A549 (cell line): ENCODE measurements at regions not wholly inside any gene's neighbourhood (a gene's known extent, or its start where the extent isn't known, plus 50 kb on each side); places are given as distances from the start of the nearest gene placed in this dataset.

Experiments
- ATAC-seq, 2 experiments: fragments of 200-7000 bp in 1 of 2; fragments of >200 bp in 1 of 2; cut with Nextera tagmentation in 1 of 2; cut with Tn5 transposase in 1 of 2; 3 replicates each; pipeline versions ENCODE4 v1.8.0 to v1.9.1; 2018 to 2020; ENCODE audit warnings: mild to moderate bottlenecking in 1 of 2, moderate library complexity in 1 of 2
- CTCF ChIA-PET: fragments of 300-600 bp; sonication (Branson Sonifier 250); formaldehyde crosslinking; extraction: SDS; loops from one replicate; lab custom pipeline; 2021; ENCODE audit warnings: antibody characterized with exemption, inconsistent platforms; lab: Yijun Ruan, JAX
- POLR2A ChIA-PET: fragments of 350-600 bp; formaldehyde crosslinking; extraction: SDS; loops from one replicate; lab custom pipeline; 2021; ENCODE audit warnings: antibody characterized with exemption, inconsistent platforms; lab: Yijun Ruan, JAX
- DNase-seq, 2 experiments: peaks; one replicate each; pipeline versions ENCODE4 v3.0.0 to v3.0.0-alpha.2; 2011 to 2016; ENCODE audit warnings: low read depth in 1 of 2, low spot score in 1 of 2
- FAIRE-seq: peaks from 2 replicates; lab custom pipeline; 2011; peaks lifted over from hg19 to GRCh38; lab: Jason Lieb, UNC
- H3K27ac ChIP-seq, 2 experiments: fragments of >200 bp; sonication (Bioruptor Twin); formaldehyde crosslinking; 3 replicates each; pipeline ENCODE4 v1.5.1; 2016 to 2017
- H3K4me1 ChIP-seq: fragments of >200 bp; sonication (Bioruptor Twin); formaldehyde crosslinking; 3 replicates; pipeline ENCODE4 v1.6.1; 2016
- H3K4me2 ChIP-seq: fragments of >200 bp; sonication (Bioruptor Twin); formaldehyde crosslinking; 3 replicates; pipeline ENCODE4 v1.6.1; 2016
- H3K4me3 ChIP-seq: fragments of >200 bp; sonication (Bioruptor Twin); formaldehyde crosslinking; 3 replicates; pipeline ENCODE4 v1.5.1; 2016
- H3K9me3 ChIP-seq: fragments of >200 bp; sonication (Bioruptor Twin); formaldehyde crosslinking; 3 replicates; pipeline ENCODE4 v1.6.1; 2016
- ATOH8 ChIP-seq: fragments of 250-450 bp; sonication (Bioruptor Pico); IDR thresholded peaks from 2 replicates; pipeline ENCODE4 v1.5.0; 2020; ENCODE audit warnings: low read depth, mild to moderate bottlenecking, moderate library complexity
- CBX2 ChIP-seq: fragments of 200-600 bp; sonication (generic); IDR thresholded peaks from 2 replicates; pipeline ENCODE4 v1.6.1; 2016; ENCODE audit warnings: low read depth, mild to moderate bottlenecking, borderline replicate concordance
- CEBPB ChIP-seq, 2 experiments: fragments of >200 bp in 1 of 2; sonication (Bioruptor Twin) in 1 of 2; formaldehyde crosslinking in 1 of 2; IDR thresholded peaks; 2 replicates each; pipeline ENCODE4 v1.6.1; 2012 to 2016
- CHD2 ChIP-seq: fragments of 150-350 bp; IDR thresholded peaks from 2 replicates; pipeline ENCODE4 v1.6.1; 2014; ENCODE audit warnings: low read length; ENCODE audit not compliant: partially characterized antibody
- E2F6 ChIP-seq: IDR thresholded peaks from 2 replicates; pipeline ENCODE4 v1.6.1; 2012; ENCODE audit warnings: low read depth, borderline replicate concordance
- ELK1 ChIP-seq: fragments of 150-350 bp; IDR thresholded peaks from 2 replicates; pipeline ENCODE4 v1.6.1; 2014; ENCODE audit warnings: low read depth, mild to moderate bottlenecking, low read length
- FOSL2 ChIP-seq, 2 experiments: fragments of 450-650 bp in 1 of 2; fragments of >200 bp in 1 of 2; sonication (Bioruptor Twin) in 1 of 2; formaldehyde crosslinking; IDR thresholded peaks; 2 replicates each; pipeline versions ENCODE4 v1.5.0 to v1.6.1; 2016 to 2020; ENCODE audit warnings: mild to moderate bottlenecking in 1 of 2, moderate library complexity in 1 of 2
- FOXS1 ChIP-seq: fragments of 250-450 bp; sonication (Bioruptor Pico); IDR thresholded peaks from 2 replicates; pipeline ENCODE4 v1.5.0; 2020; ENCODE audit warnings: mild to moderate bottlenecking, moderate library complexity
- HES2 ChIP-seq: fragments of >200 bp; sonication (Bioruptor Twin); formaldehyde crosslinking; IDR thresholded peaks from 2 replicates; pipeline ENCODE4 v1.6.1; 2016
- HEYL ChIP-seq: fragments of 250-450 bp; sonication (Bioruptor Pico); IDR thresholded peaks from 2 replicates; pipeline ENCODE4 v1.8.0; 2021; ENCODE audit warnings: mild to moderate bottlenecking, moderate library complexity
- HMGXB4 ChIP-seq: fragments of 250-450 bp; sonication (Bioruptor Pico); IDR thresholded peaks from 2 replicates; pipeline ENCODE4 v1.5.0; 2021; ENCODE audit warnings: mild to moderate bottlenecking, moderate library complexity, borderline replicate concordance
- HOXA7 ChIP-seq: fragments of 250-450 bp; sonication (Bioruptor Pico); IDR thresholded peaks from 2 replicates; pipeline ENCODE4 v1.5.0; 2020; ENCODE audit warnings: mild to moderate bottlenecking, moderate library complexity
- MAFK ChIP-seq: fragments of 450-650 bp; IDR thresholded peaks from 2 replicates; pipeline ENCODE4 v1.6.1; 2014; ENCODE audit not compliant: partially characterized antibody
- MAX ChIP-seq: IDR thresholded peaks from 2 replicates; pipeline ENCODE4 v1.6.1; 2012
- MAZ ChIP-seq: fragments of 150-350 bp; IDR thresholded peaks from 2 replicates; pipeline ENCODE4 v1.6.1; 2014; ENCODE audit warnings: antibody characterized with exemption, low read depth, low read length, borderline replicate concordance
- NFE2L2 ChIP-seq: fragments of 150-350 bp; conservative IDR thresholded peaks from 2 replicates; pipeline ENCODE4 v1.6.1; 2014; ENCODE audit warnings: low read length
- PBX3 ChIP-seq: IDR thresholded peaks from 2 replicates; pipeline ENCODE4 v1.6.1; 2012
- POLR2AphosphoS2 ChIP-seq: conservative IDR thresholded peaks from 2 replicates; pipeline ENCODE4 v1.6.1; 2012; ENCODE audit warnings: low read length, improper control_type of control experiment, inconsistent platforms
- RAD21 ChIP-seq, 2 experiments: fragments of >200 bp in 1 of 2; sonication (Bioruptor Twin) in 1 of 2; formaldehyde crosslinking in 1 of 2; IDR thresholded peaks in 1 of 2; conservative IDR thresholded peaks in 1 of 2; 2 replicates in 1 of 2; 3 replicates in 1 of 2; pipeline ENCODE4 v1.6.1; 2012 to 2018; ENCODE audit warnings: inconsistent platforms in 1 of 2
- RARB ChIP-seq: fragments of 250-450 bp; sonication (Bioruptor Pico); IDR thresholded peaks from 2 replicates; pipeline ENCODE4 v1.8.0; 2021; ENCODE audit warnings: mild to moderate bottlenecking, moderate library complexity
- RNF2 ChIP-seq: fragments of 200-600 bp; sonication (generic); IDR thresholded peaks from 2 replicates; pipeline ENCODE4 v1.6.1; 2016; ENCODE audit warnings: low read depth, mild to moderate bottlenecking, antibody characterized with exemption, moderate library complexity, borderline replicate concordance
- SMC3 ChIP-seq: fragments of >200 bp; sonication (Bioruptor Twin); formaldehyde crosslinking; IDR thresholded peaks from 3 replicates; pipeline ENCODE4 v1.6.1; 2018; ENCODE audit warnings: inconsistent platforms
- TFCP2L1 ChIP-seq: fragments of 250-450 bp; sonication (Bioruptor Pico); IDR thresholded peaks from 2 replicates; pipeline ENCODE4 v1.5.0; 2021; ENCODE audit warnings: mild to moderate bottlenecking
- TP53 ChIP-seq: fragments of 250-450 bp; sonication (Bioruptor Pico); IDR thresholded peaks from 2 replicates; pipeline ENCODE4 v1.5.0; 2021; ENCODE audit warnings: mild to moderate bottlenecking, moderate library complexity
- USF2 ChIP-seq: fragments of 450-650 bp; IDR thresholded peaks from 2 replicates; pipeline ENCODE4 v1.6.1; 2014; ENCODE audit warnings: antibody characterized with exemption
- ZNF302 ChIP-seq: fragments of 250-450 bp; sonication (Bioruptor Pico); IDR thresholded peaks from 2 replicates; pipeline ENCODE4 v1.9.0; 2021; ENCODE audit warnings: inconsistent platforms, mild to moderate bottlenecking, moderate library complexity
- WGBS: methylation state at CpG from one replicate; pipeline ENCODE4 v1.1.6; 2017; ENCODE audit errors: missing lambda C conversion rate; 5-methylcytosine and 5-hydroxymethylcytosine counted together

GRCh38 chr2:33904801-33905200 lies 305.7 kb upstream of the FAM98A start:
- FAIRE-seq (no peak), ATAC-seq (no peak), DNase-seq (no peak)
- 31% methylated on average over 4 of the region's 4 CpGs for WGBS
- TF ChIP-seq POLR2AphosphoS2 (no peak), MAFK (peak; percentile 36)
- H3K9me3 ChIP-seq = no peaks in the 10 kb centered on the region
- no peak overlapping the region for H3K4me2 ChIP-seq
- no peak overlapping the region for H3K27ac ChIP-seq
- H3K4me3 ChIP-seq = no peak overlapping the region
- CTCF ChIA-PET = no interaction called here
- POLR2A ChIA-PET = no interaction called here
- H3K4me1 ChIP-seq = no peaks in the 10 kb centered on the region

- WGBS = 28% methylated on average over 14 of the region's 21 CpGs
- no peak overlapping the region for H3K4me3 ChIP-seq
- no peak overlapping the region for H3K4me2 ChIP-seq
- no peaks in the 10 kb centered on the region for H3K9me3 ChIP-seq
- H3K27ac ChIP-seq = no peak overlapping the region
- ChIA-PET POLR2A (no interaction called here), CTCF (no interaction called here)
- TF ChIP-seq HES2 = no peak
- TF ChIP-seq HMGXB4 (CRISPR knock-in tag) = no peak
- no peak for TF ChIP-seq RNF2
- no peak for TF ChIP-seq ATOH8 (CRISPR knock-in tag)
- TF ChIP-seq USF2 = no peak
- TF ChIP-seq RAD21 (conservative IDR thresholded peaks at IDR 0.05 in 1 of 2, IDR thresholded peaks at IDR 0.05 in 1 of 2) = no peak
- no peak for TF ChIP-seq RARB (CRISPR knock-in tag)
- no peak for TF ChIP-seq TFCP2L1 (CRISPR knock-in tag)
- no peak for TF ChIP-seq CEBPB (IDR thresholded peaks at IDR 0.05)
- TF ChIP-seq HEYL (CRISPR knock-in tag) = no peak
- TF ChIP-seq FOXS1 (CRISPR knock-in tag) = no peak
- no peak for TF ChIP-seq CHD2
- H3K4me1 ChIP-seq = no peaks in the 10 kb centered on the region
- DNase-seq (no peak), FAIRE-seq (no peak), ATAC-seq (no peak)
These were observed 304.6 kb upstream of the FAM98A start for GRCh38 chr2:33903701-33904100.

- CTCF ChIA-PET = no interaction called here
- no peak for FAIRE-seq
- 82% methylated on average over 10 of the region's 10 CpGs for WGBS
These were observed 304.1 kb upstream of the FAM98A start for GRCh38 chr2:33903215-33903614.

More at GRCh38 chr2:33903215-33903614, 304.1 kb upstream of the FAM98A start:
- POLR2A ChIA-PET = no interaction called here
- no peak overlapping the region for H3K4me2 ChIP-seq
- TF ChIP-seq PBX3 (no peak), ATOH8 (CRISPR knock-in tag) (no peak), CBX2 (no peak), E2F6 (no peak), ZNF302 (CRISPR knock-in tag) (no peak), TP53 (CRISPR knock-in tag) (no peak), MAZ (no peak), ELK1 (no peak), SMC3 (no peak), RAD21 (conservative IDR thresholded peaks at IDR 0.05 in 1 of 2, IDR thresholded peaks at IDR 0.05 in 1 of 2) (no peak), MAX (no peak), NFE2L2 (no peak), CEBPB (IDR thresholded peaks at IDR 0.05) (no peak), HOXA7 (CRISPR knock-in tag) (no peak), FOSL2 (IDR thresholded peaks at IDR 0.05) (no peak), FOSL2 (CRISPR knock-in tag; IDR thresholded peaks at IDR 0.05) (no peak), HEYL (CRISPR knock-in tag) (no peak)
- no peaks in the 10 kb centered on the region for H3K9me3 ChIP-seq
- ATAC-seq (no peak), DNase-seq (no peak)
- H3K4me1 ChIP-seq = no peaks in the 10 kb centered on the region
- no peak overlapping the region for H3K4me3 ChIP-seq
- no peak overlapping the region for H3K27ac ChIP-seq
